ENCODE measurements at regions not wholly inside any gene's neighbourhood (a gene's known extent, or its start where the extent isn't known, plus 50 kb on each side); places are given as distances from the start of the nearest gene placed in this dataset.

GRCh38 chr1:116841569-116842344, 68.0 kb upstream of the PTGFRN start:
- Histone ChIP-seq H3K27me3 (ENCODE audit: control insufficient read depth in 3 of 3, insufficient read depth in 3 of 3, low read length in 2 of 3) (no peaks in the 10 kb centered on the region), H3K36me3 (ENCODE audit: control insufficient read depth in 4 of 4, insufficient read depth in 4 of 4, low read length in 4 of 4) (no peaks in the 10 kb centered on the region), H3K9me3 (ENCODE audit: control insufficient read depth in 4 of 4, insufficient read depth in 3 of 4, low read length in 3 of 4) (peaks cover 0 to 3% (median 1%) of the 10 kb centered on the region in 4 donors), H3K27ac (ENCODE audit: low read depth in 1 of 2, low read length in 1 of 2) (no peak overlapping the region), H3K4me1 (ENCODE audit: control insufficient read depth in 5 of 5, insufficient read depth in 5 of 5, low read length in 5 of 5) (no peaks in the 10 kb centered on the region), H3K9ac (ENCODE audit: insufficient read depth in 1 of 2, low read length in 2 of 2) (no peak overlapping the region), H3K4me3 (no peak overlapping the region)
- WGBS, 2 donors: 39 to 54% methylated on average over 2 of the region's 2 CpGs
- ATAC-seq (ENCODE audit: insufficient read depth, low FRiP score): no peak
- TF ChIP-seq CTCF (IDR thresholded peaks at IDR 0.05; ENCODE audit: control extremely low read depth, extremely low read depth): no peak
- DNase-seq: no peak

GRCh38 chr1:116842654-116843053, 67.1 kb upstream of the PTGFRN start:
- WGBS, 2 donors: 78 to 86% methylated on average over 4 of the region's 4 CpGs
- H3K4me3 ChIP-seq: no peak overlapping the region
- H3K36me3 ChIP-seq (ENCODE audit: control insufficient read depth in 4 of 4, insufficient read depth in 4 of 4, low read length in 4 of 4): no peaks in the 10 kb centered on the region
- H3K9ac ChIP-seq (ENCODE audit: insufficient read depth in 1 of 2, low read length in 2 of 2): no peak overlapping the region
- no peak for TF ChIP-seq CTCF (IDR thresholded peaks at IDR 0.05; ENCODE audit: control extremely low read depth, extremely low read depth)
- no peaks in the 10 kb centered on the region for H3K4me1 ChIP-seq (ENCODE audit: control insufficient read depth in 5 of 5, insufficient read depth in 5 of 5, low read length in 5 of 5)
- no peak for ATAC-seq (ENCODE audit: insufficient read depth, low FRiP score)
- DNase-seq: peak in 1 of 3 donors; percentile 43
- H3K27me3 ChIP-seq (ENCODE audit: control insufficient read depth in 3 of 3, insufficient read depth in 3 of 3, low read length in 2 of 3): no peaks in the 10 kb centered on the region
- peaks cover 0 to 2% (median under 1%) of the 10 kb centered on the region in 4 donors for H3K9me3 ChIP-seq (ENCODE audit: control insufficient read depth in 4 of 4, insufficient read depth in 3 of 4, low read length in 3 of 4)
- H3K27ac ChIP-seq (ENCODE audit: low read depth in 1 of 2, low read length in 1 of 2): no peak overlapping the region

GRCh38 chr1:116844775-116845174, 64.9 kb upstream of the PTGFRN start:
- no peak for ATAC-seq (ENCODE audit: insufficient read depth, low FRiP score)
- Histone ChIP-seq H3K4me3 (no peak overlapping the region), H3K4me1 (ENCODE audit: control insufficient read depth in 5 of 5, insufficient read depth in 5 of 5, low read length in 5 of 5) (peaks cover 0 to 4% (median 0%) of the 10 kb centered on the region in 5 donors), H3K27ac (ENCODE audit: low read depth in 1 of 2, low read length in 1 of 2) (no peak overlapping the region), H3K27me3 (ENCODE audit: control insufficient read depth in 3 of 3, insufficient read depth in 3 of 3, low read length in 2 of 3) (no peaks in the 10 kb centered on the region), H3K36me3 (ENCODE audit: control insufficient read depth in 4 of 4, insufficient read depth in 4 of 4, low read length in 4 of 4) (no peaks in the 10 kb centered on the region), H3K9ac (ENCODE audit: insufficient read depth in 1 of 2, low read length in 2 of 2) (no peak overlapping the region), H3K9me3 (ENCODE audit: control insufficient read depth in 4 of 4, insufficient read depth in 3 of 4, low read length in 3 of 4) (peaks cover 0 to 2% (median 0%) of the 10 kb centered on the region in 4 donors)
- no peak for DNase-seq
- WGBS, 2 donors: 93 to 97% methylated on average over 1 of the region's 1 CpG
- no peak for TF ChIP-seq CTCF (IDR thresholded peaks at IDR 0.05; ENCODE audit: control extremely low read depth, extremely low read depth)

Measured in lung (tissue), 11 donors.